ENCODE measurements at regions not wholly inside any gene's neighbourhood (a gene's known extent, or its start where the extent isn't known, plus 50 kb on each side); places are given as distances from the start of the nearest gene placed in this dataset.
"Not testable (repeated sequence)": the region's sequence is repeated elsewhere in the genome, so short reads cannot be mapped to it uniquely, and the experiment has no call there.

GRCh38 chr14:38357557-38357956 lies 101.7 kb upstream of the CLEC14A start:
- no peak for DNase-seq (ENCODE audit: low read depth in 2 of 2, low spot score in 1 of 2)

DNA sequence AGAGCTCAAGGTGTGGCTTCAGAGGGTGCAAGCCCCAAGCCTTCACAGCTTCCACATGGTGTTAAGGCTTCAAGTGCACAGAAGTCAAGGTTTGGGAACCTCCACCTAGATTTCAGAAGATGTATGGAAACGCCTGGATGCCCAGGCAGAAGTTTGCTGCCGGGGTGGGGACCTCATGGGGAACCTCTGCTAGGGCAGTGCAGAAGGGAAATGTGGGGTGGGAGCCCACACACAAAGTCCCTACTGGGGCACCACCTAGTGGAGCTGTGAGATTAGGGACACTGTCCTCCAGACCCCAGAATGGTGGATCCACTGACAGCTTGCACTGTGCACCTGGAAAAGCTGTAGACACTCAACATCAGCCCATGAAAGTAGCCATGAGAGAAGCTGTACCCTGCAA lies 99.6 kb upstream of the CLEC14A start:
- DNase-seq (ENCODE audit: low read depth in 2 of 2, low spot score in 1 of 2), result not testable (repeated sequence)

DNA sequence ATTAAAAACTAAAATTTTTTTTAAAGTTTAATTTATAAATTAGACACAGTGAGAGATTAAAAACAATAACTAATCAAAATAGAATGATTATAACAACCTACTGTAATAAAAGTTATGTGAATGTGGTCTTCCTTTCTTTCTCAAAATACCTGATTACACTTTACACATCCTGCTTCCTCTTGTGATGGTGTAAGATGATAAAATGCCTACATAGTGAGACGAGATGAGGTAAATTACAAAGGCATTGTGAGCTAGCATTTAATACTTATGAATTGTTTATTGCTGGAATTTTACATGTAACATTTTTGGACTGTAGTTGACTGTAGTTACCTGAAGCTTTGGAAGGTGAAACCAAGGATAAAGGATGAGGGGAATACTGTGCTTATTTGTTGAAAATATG lies 94.2 kb upstream of the CLEC14A start:
- no peak for DNase-seq (ENCODE audit: low read depth in 2 of 2, low spot score in 1 of 2)

DNA sequence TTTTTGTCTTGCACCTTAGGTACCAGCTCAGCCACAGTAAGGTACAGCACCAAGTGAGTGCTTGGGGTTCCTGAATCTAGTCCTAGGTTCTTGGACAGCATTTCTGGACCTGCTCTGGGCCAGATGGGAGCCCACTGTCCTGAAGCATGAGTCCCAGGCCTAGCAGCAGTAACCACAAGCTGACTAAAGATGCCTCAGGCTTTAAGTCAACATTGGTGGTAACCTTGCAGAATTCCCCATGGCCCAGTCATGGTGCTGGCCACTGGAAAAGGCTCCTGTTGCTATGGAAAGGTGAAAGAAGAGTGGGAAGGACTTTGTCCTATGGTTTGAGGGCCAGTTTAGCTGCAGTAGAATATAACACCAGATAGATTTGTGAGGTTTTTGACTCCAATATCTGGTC lies 86.9 kb upstream of the CLEC14A start:
- no peak for DNase-seq (ENCODE audit: low read depth in 2 of 2, low spot score in 1 of 2)

DNA sequence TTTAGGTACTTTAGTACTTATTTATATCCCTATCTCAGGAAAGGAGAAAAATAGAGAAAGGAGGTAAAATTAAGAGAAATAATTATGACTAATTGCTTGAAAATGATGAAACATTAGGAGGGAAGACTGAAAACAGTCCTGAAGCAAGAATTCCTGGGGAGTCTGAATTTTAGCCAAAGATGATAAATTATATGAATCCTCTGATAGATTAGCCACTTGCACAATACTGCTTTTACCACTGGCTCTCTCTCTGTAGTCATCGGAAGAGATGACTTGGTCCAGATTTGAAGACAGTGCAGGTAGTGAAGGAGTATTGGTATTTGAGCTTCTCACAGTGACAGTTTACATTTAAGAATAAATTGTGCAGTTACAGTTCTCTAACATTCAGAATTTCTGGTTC lies 83.8 kb upstream of the CLEC14A start:
- no peak for DNase-seq (ENCODE audit: low read depth in 2 of 2, low spot score in 1 of 2)

DNA sequence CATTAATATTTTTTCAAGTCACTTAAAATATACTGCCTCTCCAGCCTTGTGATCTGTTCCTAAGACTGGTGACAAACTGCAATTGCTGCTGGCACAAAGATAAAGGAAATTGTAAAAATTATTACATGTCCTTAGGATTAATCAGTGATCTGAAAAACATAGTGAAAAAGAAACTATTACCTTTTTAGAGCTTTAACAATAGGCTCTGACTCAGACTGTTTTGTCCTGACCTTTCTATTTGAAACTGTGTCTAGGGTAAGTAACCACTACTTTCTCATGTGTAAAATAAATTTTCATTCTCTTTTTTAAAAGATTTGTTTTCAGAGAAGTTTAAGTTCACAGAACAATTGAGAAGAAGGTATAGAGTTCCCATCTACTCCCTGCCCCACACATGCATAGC lies 80.4 kb upstream of the CLEC14A start:
- no peak for DNase-seq (ENCODE audit: low read depth in 2 of 2, low spot score in 1 of 2)

GRCh38 chr14:38330275-38330674 lies 74.4 kb upstream of the CLEC14A start:
- no peak for DNase-seq (ENCODE audit: low read depth in 2 of 2, low spot score in 1 of 2)

DNA sequence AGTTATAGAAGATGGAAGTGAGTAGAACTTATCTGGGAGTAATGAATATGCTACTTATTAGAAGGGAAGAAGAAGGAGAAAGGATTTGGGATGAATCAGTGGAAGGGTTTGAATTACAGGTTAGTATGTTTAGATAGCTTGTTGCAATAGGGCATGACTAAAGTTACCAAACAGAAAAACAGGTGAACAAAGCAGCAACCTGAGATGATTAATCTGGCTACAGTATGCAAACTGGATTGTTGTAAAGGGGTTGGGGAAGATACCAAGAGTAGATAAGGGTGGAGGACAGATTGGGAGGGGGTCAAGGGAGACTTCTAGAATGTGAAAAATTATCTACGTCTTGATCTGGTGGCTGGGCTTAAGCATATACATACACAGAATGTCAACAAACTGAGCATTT lies 73.4 kb upstream of the CLEC14A start:
- no peak for DNase-seq (ENCODE audit: low read depth in 2 of 2, low spot score in 1 of 2)

GRCh38 chr14:38316922-38317321 lies 61.0 kb upstream of the CLEC14A start:
- DNase-seq (ENCODE audit: low read depth in 2 of 2, low spot score in 1 of 2), result no peak

DNA sequence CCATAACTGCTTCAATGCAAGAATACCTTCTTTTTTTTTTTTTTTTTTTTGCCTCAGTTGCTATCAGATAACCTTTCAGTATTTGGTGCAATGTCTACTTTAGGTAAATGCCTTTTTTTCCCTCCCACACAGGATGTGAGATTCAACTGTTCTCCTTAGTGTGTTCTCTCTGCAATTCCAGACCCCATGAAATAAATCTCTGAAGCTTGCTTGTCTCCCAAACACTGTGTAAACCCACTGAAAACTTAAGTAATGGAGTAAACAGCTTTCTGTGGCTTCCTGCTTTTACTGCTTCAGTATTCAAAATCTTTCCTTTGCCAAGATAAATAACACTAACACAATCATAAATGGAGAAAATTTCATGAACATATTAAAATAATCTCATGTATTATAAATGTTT lies 55.8 kb upstream of the CLEC14A start:
- DNase-seq (ENCODE audit: low read depth in 2 of 2, low spot score in 1 of 2), result no peak

DNA sequence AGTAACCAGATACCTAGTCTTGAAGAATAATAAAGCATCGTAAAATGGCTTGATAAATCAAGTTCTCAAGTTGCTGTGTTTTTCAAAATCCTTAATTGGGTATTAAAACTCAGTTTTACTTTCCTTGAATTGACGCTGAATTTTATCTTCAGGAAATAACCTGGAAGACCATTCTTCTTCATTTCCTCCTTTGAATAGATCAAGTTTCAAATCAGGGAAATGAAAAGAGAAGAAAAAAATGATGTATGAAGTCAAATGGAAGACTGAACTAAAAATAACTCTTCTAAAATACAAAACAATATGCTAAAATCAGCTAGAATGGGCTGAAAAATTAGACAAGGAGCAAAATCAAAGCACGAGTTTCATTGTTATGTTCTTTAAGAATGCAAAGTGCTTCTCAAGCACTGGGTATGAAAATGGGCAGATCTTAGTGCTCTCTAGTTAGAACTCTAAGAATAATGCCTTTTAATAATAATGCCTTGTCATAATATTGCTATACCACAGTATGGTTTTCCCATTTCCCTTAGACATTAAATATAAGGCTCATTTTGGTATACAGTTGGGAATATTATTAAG lies 54.6 kb upstream of the CLEC14A start:
- no peak for DNase-seq (ENCODE audit: low read depth in 2 of 2, low spot score in 1 of 2)

- no peak for DNase-seq (ENCODE audit: low read depth in 2 of 2, low spot score in 1 of 2)
Observed at GRCh38 chr14:38309522-38310277, 53.8 kb upstream of the CLEC14A start.
